Fibroblast of villous mesenchyme (primary cell): ENCODE measurements at regions not wholly inside any gene's neighbourhood (a gene's known extent, or its start where the extent isn't known, plus 50 kb on each side); places are given as distances from the start of the nearest gene placed in this dataset.

ENCODE experiments used
- DNase-seq: peaks from one replicate; pipeline ENCODE4 v3.0.0-alpha.2; 2010; ENCODE audit warnings: low read depth
- H3K4me3 ChIP-seq: 2 replicates; pipeline ENCODE4 v1.5.1; 2011; ENCODE audit warnings: low read depth, mild to moderate bottlenecking, low read length
- CTCF ChIP-seq: IDR thresholded peaks from 2 replicates; pipeline ENCODE4 v1.5.1; 2012; ENCODE audit warnings: low read depth, mild to moderate bottlenecking, low read length; ENCODE audit not compliant: insufficient read depth

- no peak overlapping the region for H3K4me3 ChIP-seq
- no peak for DNase-seq
- no peak for TF ChIP-seq CTCF
Measured at GRCh38 chr1:29559056-29559455, 322.7 kb downstream of the PTPRU start.

- no peak overlapping the region for H3K4me3 ChIP-seq
- DNase-seq = no peak
- no peak for TF ChIP-seq CTCF
Measured at GRCh38 chr1:29557701-29558600, 321.6 kb downstream of the PTPRU start.

- DNase-seq = no peak
- no peak for TF ChIP-seq CTCF
Measured at GRCh38 chr1:29557066-29557465, 320.7 kb downstream of the PTPRU start.

GRCh38 chr1:29556657-29557056 is 320.3 kb downstream of the PTPRU start:
- no peak overlapping the region for H3K4me3 ChIP-seq
- no peak for TF ChIP-seq CTCF
- no peak for DNase-seq

More at GRCh38 chr1:29557066-29557465, 320.7 kb downstream of the PTPRU start:
- H3K4me3 ChIP-seq = no peak overlapping the region

- H3K4me3 ChIP-seq = no peak overlapping the region
- DNase-seq = no peak
- TF ChIP-seq CTCF = no peak
Measured at GRCh38 chr1:29555043-29555620, 318.8 kb downstream of the PTPRU start.

- no peak overlapping the region for H3K4me3 ChIP-seq
- no peak for DNase-seq
- no peak for TF ChIP-seq CTCF
Measured at GRCh38 chr1:29554208-29554778, 318.0 kb downstream of the PTPRU start.
